Adrenal gland (tissue), 9 donors: ENCODE measurements at regions not wholly inside any gene's neighbourhood (a gene's known extent, or its start where the extent isn't known, plus 50 kb on each side); places are given as distances from the start of the nearest gene placed in this dataset.

Experiments used
- DNase-seq, 7 donors: peaks; one replicate each; pipeline ENCODE4 v3.0.0-alpha.2; 2019 to 2020
- H3K27ac ChIP-seq, 5 donors: fragments of 200-600 bp; sonication (generic) in 4 of 5; 1 replicate in 3 of 5; 2 replicates in 2 of 5; pipeline versions ENCODE4 v1.5.1 to v1.8.0; 2016 to 2020; ENCODE audit warnings: mild to moderate bottlenecking in 1 of 5
- H3K27me3 ChIP-seq: fragments of 200-600 bp; 2 replicates; pipeline ENCODE4 v1.8.0; 2021
- H3K36me3 ChIP-seq, 2 donors: fragments of 200-600 bp; replicated peaks in 1 of 2; 1 replicate in 1 of 2; 2 replicates in 1 of 2; pipeline versions ENCODE4 v1.5.1 to v1.8.0; 2018 to 2022
- H3K4me1 ChIP-seq, 2 donors: fragments of 200-600 bp; replicated peaks in 1 of 2; 1 replicate in 1 of 2; 2 replicates in 1 of 2; pipeline versions ENCODE4 v1.5.1 to v1.8.0; 2018 to 2021
- H3K4me3 ChIP-seq, 4 donors: fragments of 200-600 bp; sonication (generic) in 3 of 4; one replicate each; pipeline ENCODE4 v1.5.1; 2016 to 2018
- H3K9me3 ChIP-seq, 3 donors: fragments of 200-600 bp; sonication (generic) in 1 of 3; replicated peaks in 1 of 3; 1 replicate in 2 of 3; 2 replicates in 1 of 3; pipeline versions ENCODE4 v1.5.1 to v1.8.0; 2016 to 2021
- POLR2A ChIP-seq, 2 donors: fragments of 450-650 bp; IDR thresholded peaks; one replicate each; pipeline ENCODE4 v1.6.1; 2017; ENCODE audit warnings: antibody characterized with exemption in 2 of 2, mild to moderate bottlenecking in 2 of 2, moderate library complexity in 1 of 2
- WGBS, 4 donors: extraction: QIAGEN DNeasy Blood & Tissue Kit in 2 of 4; methylation state at CpG; one replicate each; pipeline versions ENCODE4 v1.1.5 to v1.1.7; 2013 to 2017; 5-methylcytosine and 5-hydroxymethylcytosine counted together
- intact Hi-C, 2 donors: fragments of 100-400 bp; cut with DNase I; formaldehyde crosslinking; loops; one replicate each; pipeline versions ENCODE4 v1.14.1 to v1.15.0; 2022 to 2023
- TF ChIP-seq, protein P1 (sequence below), 6 experiments: fragments of 450-650 bp in 4 of 6; fragments of 200-600 bp in 2 of 6; sonication (generic) in 1 of 6; IDR thresholded peaks; 1 replicate in 5 of 6; 2 replicates in 1 of 6; pipeline versions ENCODE4 v1.5.1 to v1.8.0; 2016 to 2021; ENCODE audit warnings: antibody characterized with exemption in 6 of 6, mild to moderate bottlenecking in 2 of 6, moderate library complexity in 1 of 6
- donor health status: healthy with polysubstance abuse.
- donor health status: Bipolar disorder and iron deficiency.
- donor health status: DM: yes; HTN: yes; CAD: no.
- donor health status: DM: no; HTN: no; CAD: no.
- donor health status: DM: no; HTN: no; CAD: no.

DNA sequence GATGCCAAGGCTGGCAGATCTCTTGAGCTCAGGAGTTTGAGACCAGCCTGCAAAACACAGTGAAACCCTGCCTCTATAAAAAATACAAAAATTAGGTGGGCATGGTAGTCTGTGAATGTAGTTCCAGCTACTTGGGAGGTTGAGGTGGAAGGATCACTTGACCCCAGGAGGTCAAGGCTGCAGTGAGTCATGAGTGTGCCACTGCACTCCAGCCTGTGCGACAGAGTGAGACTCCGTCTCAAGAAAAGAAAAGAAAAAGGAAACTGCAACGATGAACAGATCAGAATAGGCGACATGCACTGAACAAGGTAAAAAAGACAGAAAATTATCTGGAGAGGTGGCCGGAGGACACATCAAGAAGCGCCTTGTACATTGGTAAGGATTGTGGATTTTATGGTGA, 273.7 kb upstream of the AMIGO2 start:
- intact Hi-C loops: no loop called here
- no peak for TF ChIP-seq POLR2A (IDR thresholded peaks at IDR 0.05)
- TF ChIP-seq, protein P1, sequence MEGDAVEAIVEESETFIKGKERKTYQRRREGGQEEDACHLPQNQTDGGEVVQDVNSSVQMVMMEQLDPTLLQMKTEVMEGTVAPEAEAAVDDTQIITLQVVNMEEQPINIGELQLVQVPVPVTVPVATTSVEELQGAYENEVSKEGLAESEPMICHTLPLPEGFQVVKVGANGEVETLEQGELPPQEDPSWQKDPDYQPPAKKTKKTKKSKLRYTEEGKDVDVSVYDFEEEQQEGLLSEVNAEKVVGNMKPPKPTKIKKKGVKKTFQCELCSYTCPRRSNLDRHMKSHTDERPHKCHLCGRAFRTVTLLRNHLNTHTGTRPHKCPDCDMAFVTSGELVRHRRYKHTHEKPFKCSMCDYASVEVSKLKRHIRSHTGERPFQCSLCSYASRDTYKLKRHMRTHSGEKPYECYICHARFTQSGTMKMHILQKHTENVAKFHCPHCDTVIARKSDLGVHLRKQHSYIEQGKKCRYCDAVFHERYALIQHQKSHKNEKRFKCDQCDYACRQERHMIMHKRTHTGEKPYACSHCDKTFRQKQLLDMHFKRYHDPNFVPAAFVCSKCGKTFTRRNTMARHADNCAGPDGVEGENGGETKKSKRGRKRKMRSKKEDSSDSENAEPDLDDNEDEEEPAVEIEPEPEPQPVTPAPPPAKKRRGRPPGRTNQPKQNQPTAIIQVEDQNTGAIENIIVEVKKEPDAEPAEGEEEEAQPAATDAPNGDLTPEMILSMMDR (IDR thresholded peaks at IDR 0.05): no peak
- no peak overlapping the region for H3K27ac ChIP-seq
- DNase-seq: no peak
- no peaks in the 10 kb centered on the region for H3K36me3 ChIP-seq
- 57 to 86% (median 72%) methylated on average over 6 of the region's 6 CpGs for WGBS, 4 donors
- no peak overlapping the region for H3K4me3 ChIP-seq
- no peaks in the 10 kb centered on the region for H3K9me3 ChIP-seq
- H3K27me3 ChIP-seq: no peaks in the 10 kb centered on the region
- peaks cover 0 to 7% of the 10 kb centered on the region in 2 donors for H3K4me1 ChIP-seq

DNA sequence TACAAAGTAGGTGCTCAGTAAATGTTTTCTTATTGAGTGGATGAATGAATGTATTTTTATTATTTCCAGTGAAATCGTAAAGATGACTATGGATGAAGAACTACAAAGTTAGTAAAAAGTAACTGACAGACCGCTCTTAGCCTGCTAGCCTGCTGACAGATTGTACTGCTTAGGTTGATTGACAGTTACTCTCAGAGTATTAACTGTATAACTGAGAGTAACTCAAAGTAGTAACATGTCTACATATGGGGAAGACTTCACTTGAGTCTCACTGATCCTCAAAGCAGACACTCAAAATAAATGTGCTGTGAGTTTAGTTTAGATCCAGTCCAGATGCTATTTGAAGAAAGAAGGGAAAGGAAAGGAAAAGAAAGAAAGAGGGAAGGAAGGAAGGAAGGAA, 272.3 kb upstream of the AMIGO2 start:
- intact Hi-C loops: no loop called here
- WGBS, 4 donors: 93 to 98% (median 95%) methylated on average over 2 of the region's 2 CpGs

DNA sequence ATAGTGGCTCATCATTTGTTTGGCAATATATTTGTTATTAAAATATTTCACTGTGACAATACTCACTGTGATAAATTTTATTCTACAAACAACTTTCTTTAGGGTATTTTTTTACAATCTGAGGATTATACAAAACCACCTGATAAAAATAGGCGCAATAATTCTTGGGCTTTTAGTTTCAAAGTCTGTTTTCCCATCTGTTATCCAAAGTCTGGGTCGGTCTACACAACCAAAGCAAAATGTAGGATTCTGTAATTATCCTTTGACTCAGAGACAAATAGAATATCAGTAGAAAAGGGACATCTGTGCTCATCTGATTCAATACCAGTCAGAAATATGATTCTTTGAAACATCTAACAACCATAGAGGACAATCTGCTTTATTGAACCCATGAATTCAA, 271.8 kb upstream of the AMIGO2 start:
- no peak overlapping the region for H3K27ac ChIP-seq
- H3K4me3 ChIP-seq: no peak overlapping the region
- no peaks in the 10 kb centered on the region for H3K36me3 ChIP-seq
- no peaks in the 10 kb centered on the region for H3K9me3 ChIP-seq
- TF ChIP-seq, protein P1 (IDR thresholded peaks at IDR 0.05): no peak
- TF ChIP-seq POLR2A (IDR thresholded peaks at IDR 0.05): no peak
- H3K4me1 ChIP-seq: peaks cover 0 to 7% of the 10 kb centered on the region in 2 donors
- DNase-seq: no peak
- no peaks in the 10 kb centered on the region for H3K27me3 ChIP-seq
- 95 to 100% (median 98%) methylated on average over 2 of the region's 2 CpGs for WGBS, 4 donors
- intact Hi-C loops: no loop called here

More for the DNA sequence above, 272.3 kb upstream of the AMIGO2 start:
- Histone ChIP-seq H3K4me3 (no peak overlapping the region), H3K27ac (no peak overlapping the region), H3K9me3 (no peaks in the 10 kb centered on the region), H3K4me1 (peaks cover 0 to 7% of the 10 kb centered on the region in 2 donors), H3K36me3 (no peaks in the 10 kb centered on the region), H3K27me3 (no peaks in the 10 kb centered on the region)
- DNase-seq: no peak
- TF ChIP-seq POLR2A (IDR thresholded peaks at IDR 0.05): no peak
- TF ChIP-seq, protein P1 (IDR thresholded peaks at IDR 0.05): no peak

DNA sequence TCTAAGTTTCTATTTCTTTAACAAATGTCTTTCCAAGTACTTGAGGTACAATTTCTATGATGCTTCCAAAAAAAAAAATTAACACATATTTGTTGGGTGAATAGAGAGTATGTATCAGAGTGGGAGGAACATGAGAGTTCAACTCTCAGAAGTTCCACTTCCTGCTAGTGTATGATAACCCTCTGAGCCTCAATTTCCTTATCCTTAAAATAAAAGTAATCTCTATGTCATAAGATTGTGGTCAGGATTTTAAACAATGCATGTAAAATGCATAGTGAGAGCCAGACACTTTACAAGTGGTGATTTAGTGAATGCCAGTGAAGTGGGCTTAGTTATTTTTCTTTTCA, 270.3 kb upstream of the AMIGO2 start:
- H3K4me3 ChIP-seq: no peak overlapping the region
- intact Hi-C loops: no loop called here
- H3K27ac ChIP-seq: no peak overlapping the region
- H3K36me3 ChIP-seq: no peaks in the 10 kb centered on the region
- no peak for DNase-seq
- no peaks in the 10 kb centered on the region for H3K27me3 ChIP-seq
- TF ChIP-seq, protein P1 (IDR thresholded peaks at IDR 0.05): no peak
- TF ChIP-seq POLR2A (IDR thresholded peaks at IDR 0.05): no peak
- H3K4me1 ChIP-seq: no peaks in the 10 kb centered on the region
- H3K9me3 ChIP-seq: no peaks in the 10 kb centered on the region
